K562 (cell line): ENCODE measurements at regions not wholly inside any gene's neighbourhood (a gene's known extent, or its start where the extent isn't known, plus 50 kb on each side); places are given as distances from the start of the nearest gene placed in this dataset.

Experiments used
- ATAC-seq: fragments of 200-7000 bp; cut with Tn5 transposase; 3 replicates; pipeline ENCODE4 v1.9.1; 2020; ENCODE audit warnings: moderate library complexity
- BruUV-seq: library from RNA; stranded (reverse); fragments of 400-500 nt; replicated peaks from 2 replicates; lab custom pipeline; 2021; lab: Mats Ljungman, UMichigan
- CTCF ChIA-PET: fragments of 300-600 bp; formaldehyde crosslinking; extraction: SDS; loops from one replicate; lab custom pipeline; 2021; ENCODE audit warnings: low intra/inter-chr PET ratio; lab: Yijun Ruan, JAX
- POLR2A ChIA-PET: fragments of 300-600, 350-650 bp; sonication (Branson Sonifier 250); formaldehyde crosslinking; extraction: SDS; loops from one replicate; lab custom pipeline; 2021; ENCODE audit warnings: antibody characterized with exemption, inconsistent platforms; lab: Yijun Ruan, JAX
- DNase-seq, 4 experiments: peaks; one replicate each; pipeline versions ENCODE4 v3.0.0 to v3.0.0-alpha.2; 2011 to 2018; ENCODE audit warnings: low spot score in 3 of 4, mixed read lengths in 3 of 4; ENCODE audit errors: extremely low read depth in 1 of 4
- FAIRE-seq: peaks from 2 replicates; lab custom pipeline; 2011; peaks lifted over from hg19 to GRCh38; lab: Jason Lieb, UNC
- H2AFZ ChIP-seq: 2 replicates; pipeline ENCODE4 v1.6.0; 2011; ENCODE audit warnings: low read depth, low read length, control low read depth, inconsistent platforms
- H3K27ac ChIP-seq: fragments of 200-600 bp; 3 replicates; pipeline ENCODE4 v1.8.0; 2011; ENCODE audit warnings: low read depth, mild to moderate bottlenecking, control low read depth, inconsistent platforms, low read length, moderate library complexity, mixed read lengths; ENCODE audit errors: extremely low read depth
- H3K27me3 ChIP-seq, 2 experiments: fragments of 300-600 bp in 1 of 2; 2 replicates in 1 of 2; 3 replicates in 1 of 2; pipeline versions ENCODE4 v1.6.0 to v1.8.0; 2011; ENCODE audit warnings: inconsistent platforms in 2 of 2, low read length in 2 of 2, mild to moderate bottlenecking in 1 of 2, mixed read lengths in 1 of 2, moderate library complexity in 1 of 2; ENCODE audit not compliant: control insufficient read depth in 2 of 2, insufficient read depth in 2 of 2
- H3K36me3 ChIP-seq: fragments of 300-600 bp; 3 replicates; pipeline ENCODE4 v1.8.0; 2011; ENCODE audit warnings: mild to moderate bottlenecking, low read length, inconsistent platforms; ENCODE audit not compliant: control insufficient read depth, insufficient read depth
- H3K4me1 ChIP-seq, 2 experiments: fragments of 200-600 bp in 1 of 2; replicated peaks in 1 of 2; 2 replicates in 1 of 2; 3 replicates in 1 of 2; pipeline versions ENCODE4 v1.5.1 to v1.8.0; 2011; ENCODE audit warnings: inconsistent platforms in 2 of 2, low read length in 2 of 2, mild to moderate bottlenecking in 1 of 2, mixed read lengths in 1 of 2, moderate library complexity in 1 of 2; ENCODE audit not compliant: control insufficient read depth in 2 of 2, insufficient read depth in 2 of 2
- H3K4me2 ChIP-seq: 2 replicates; pipeline ENCODE4 v1.6.1; 2011; ENCODE audit warnings: low read length, control low read depth, inconsistent platforms, mixed read lengths; ENCODE audit not compliant: insufficient read depth
- H3K4me3 ChIP-seq: fragments of 200-600 bp; sonication (generic), shearing (Covaris generic); 2 replicates; pipeline ENCODE4 v1.5.1; 2016; ENCODE audit warnings: control low read depth, inconsistent platforms
- H3K79me2 ChIP-seq: fragments of 200-600 bp; 3 replicates; pipeline ENCODE4 v1.8.0; 2011; ENCODE audit warnings: low read length, inconsistent platforms; ENCODE audit not compliant: control insufficient read depth, insufficient read depth
- H3K9ac ChIP-seq, 2 experiments: 2 replicates each; pipeline versions ENCODE4 v1.6.0 to v1.6.1; 2011; ENCODE audit warnings: low read depth in 2 of 2, low read length in 2 of 2, control low read depth in 1 of 2, inconsistent platforms in 1 of 2, mild to moderate bottlenecking in 1 of 2, mixed read lengths in 1 of 2; ENCODE audit not compliant: insufficient read depth in 1 of 2
- H3K9me1 ChIP-seq: one replicate; pipeline ENCODE4 v1.6.0; 2011; ENCODE audit warnings: inconsistent platforms, mild to moderate bottlenecking, low read length, moderate library complexity; ENCODE audit not compliant: control insufficient read depth, insufficient read depth
- H3K9me3 ChIP-seq: replicated peaks from 2 replicates; pipeline ENCODE4 v1.5.1; 2011; ENCODE audit warnings: low read depth, low read length, inconsistent platforms; ENCODE audit not compliant: control insufficient read depth, insufficient read depth
- H4K20me1 ChIP-seq: replicated peaks from 2 replicates; pipeline ENCODE4 v1.6.1; 2011; ENCODE audit warnings: low read length, inconsistent platforms, mixed read lengths; ENCODE audit not compliant: control insufficient read depth, insufficient read depth
- ARHGAP35 ChIP-seq: fragments of 450-650 bp; IDR thresholded peaks from 2 replicates; pipeline ENCODE4 v1.6.1; 2018; ENCODE audit not compliant: partially characterized antibody
- ATF1 ChIP-seq, 2 experiments: fragments of 450-650 bp in 1 of 2; IDR thresholded peaks; 2 replicates each; pipeline ENCODE4 v1.6.1; 2016; ENCODE audit warnings: missing compliant biosample characterization in 1 of 2, missing genetic modification characterization in 1 of 2
- DPF2 ChIP-seq: fragments of 450-650 bp; IDR thresholded peaks from 2 replicates; pipeline ENCODE4 v1.6.1; 2016
- EHMT2 ChIP-seq: fragments of 450-650 bp; IDR thresholded peaks from 2 replicates; pipeline ENCODE4 v1.6.1; 2018; ENCODE audit warnings: antibody characterized with exemption
- ELF2 ChIP-seq: fragments of 250-450 bp; sonication (Bioruptor Pico); IDR thresholded peaks from 2 replicates; pipeline ENCODE4 v1.5.0; 2021; ENCODE audit warnings: mild to moderate bottlenecking
- PCBP1 ChIP-seq: fragments of 200-400 bp; formaldehyde crosslinking; IDR thresholded peaks from 2 replicates; pipeline ENCODE4 v1.6.1; 2018; ENCODE audit warnings: mild to moderate bottlenecking, low read depth, low read length; ENCODE audit not compliant: poor library complexity, severe bottlenecking
- PTTG1 ChIP-seq: fragments of 450-650 bp; IDR thresholded peaks from 2 replicates; pipeline ENCODE4 v1.6.1; 2016; ENCODE audit warnings: low read depth, mild to moderate bottlenecking, missing genetic modification characterization, missing compliant biosample characterization
- PYGO2 ChIP-seq: fragments of 450-650 bp; IDR thresholded peaks from 2 replicates; pipeline ENCODE4 v1.6.1; 2016; ENCODE audit warnings: mild to moderate bottlenecking, missing genetic modification characterization, moderate library complexity, missing compliant biosample characterization
- SIN3B ChIP-seq: fragments of 450-650 bp; IDR thresholded peaks from 2 replicates; pipeline ENCODE4 v1.6.1; 2017; ENCODE audit warnings: low read depth, mild to moderate bottlenecking, moderate library complexity
- STAT5A ChIP-seq: IDR thresholded peaks from 2 replicates; pipeline ENCODE4 v1.6.1; 2012; ENCODE audit warnings: low read length, inconsistent platforms, borderline replicate concordance
- WGBS: fragments of 100-300 bp; shearing (Covaris generic); methylation state at CpG from one replicate; pipeline ENCODE4 v1.1.6; 2016; ENCODE audit warnings: low coverage, mixed read lengths; ENCODE audit not compliant: insufficient coverage; ENCODE audit errors: missing lambda C conversion rate; 5-methylcytosine and 5-hydroxymethylcytosine counted together
- in situ Hi-C: fragments of 300-500 bp; cut with MboI; formaldehyde crosslinking; loops from 4 replicates; pipeline ENCODE4 v1.15.0; 2018; ENCODE audit warnings: inconsistent platforms, mixed read lengths
- intact Hi-C: fragments of 100-400 bp; cut with micrococcal nuclease; formaldehyde crosslinking; loops from 2 replicates; pipeline ENCODE4 v1.14.2; 2022
- TF ChIP-seq, protein P1 (sequence below): sonication (generic); formaldehyde crosslinking; IDR thresholded peaks from 2 replicates; pipeline ENCODE4 v1.8.0; 2022; ENCODE audit warnings: mild to moderate bottlenecking, missing genetic modification reagents
- TF ChIP-seq, protein P2 (sequence below): sonication (generic); formaldehyde crosslinking; IDR thresholded peaks from 2 replicates; pipeline ENCODE4 v1.4.0; 2020; ENCODE audit warnings: mild to moderate bottlenecking, missing genetic modification reagents
- TF ChIP-seq, protein P3 (sequence below): fragments of 250-450 bp; sonication (Bioruptor Pico); IDR thresholded peaks from 2 replicates; pipeline ENCODE4 v1.8.0; 2022; ENCODE audit warnings: inconsistent platforms, mild to moderate bottlenecking, moderate library complexity, borderline replicate concordance
- TF ChIP-seq, protein P4 (sequence below), 2 experiments: fragments of 450-650 bp; conservative IDR thresholded peaks; 2 replicates each; pipeline ENCODE4 v1.6.1; 2017; ENCODE audit warnings: mild to moderate bottlenecking in 2 of 2, moderate library complexity in 2 of 2

DNA sequence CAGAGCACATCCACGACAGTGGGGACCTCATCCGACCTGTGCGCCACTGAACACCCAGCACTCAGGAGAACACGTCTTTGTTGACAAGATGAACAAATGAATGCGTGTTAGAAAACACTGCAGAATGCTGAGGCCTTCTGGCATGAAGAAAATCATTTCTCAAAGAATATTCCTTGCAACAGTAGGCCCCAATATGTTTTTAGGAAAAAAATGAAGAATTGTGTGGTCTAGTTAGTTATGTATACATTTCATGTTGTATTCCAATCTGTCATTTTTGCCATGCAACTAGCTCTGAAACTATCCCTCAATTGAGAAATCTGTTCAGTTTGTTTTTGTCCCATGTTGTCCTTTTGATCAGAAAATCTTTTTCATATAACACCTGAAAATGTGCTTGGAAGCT lies 77.4 kb upstream of the MAD2L1 start:
- TF ChIP-seq ARHGAP35 (no peak), PCBP1 (no peak), PTTG1 (tag) (no peak), ELF2 (no peak), EHMT2 (no peak), PYGO2 (tag) (no peak), SIN3B (no peak), STAT5A (no peak), ATF1 (CRISPR knock-in tag; IDR thresholded peaks at IDR 0.05) (no peak), ATF1 (tag; IDR thresholded peaks at IDR 0.05) (no peak), DPF2 (no peak)
- TF ChIP-seq, protein P1, sequence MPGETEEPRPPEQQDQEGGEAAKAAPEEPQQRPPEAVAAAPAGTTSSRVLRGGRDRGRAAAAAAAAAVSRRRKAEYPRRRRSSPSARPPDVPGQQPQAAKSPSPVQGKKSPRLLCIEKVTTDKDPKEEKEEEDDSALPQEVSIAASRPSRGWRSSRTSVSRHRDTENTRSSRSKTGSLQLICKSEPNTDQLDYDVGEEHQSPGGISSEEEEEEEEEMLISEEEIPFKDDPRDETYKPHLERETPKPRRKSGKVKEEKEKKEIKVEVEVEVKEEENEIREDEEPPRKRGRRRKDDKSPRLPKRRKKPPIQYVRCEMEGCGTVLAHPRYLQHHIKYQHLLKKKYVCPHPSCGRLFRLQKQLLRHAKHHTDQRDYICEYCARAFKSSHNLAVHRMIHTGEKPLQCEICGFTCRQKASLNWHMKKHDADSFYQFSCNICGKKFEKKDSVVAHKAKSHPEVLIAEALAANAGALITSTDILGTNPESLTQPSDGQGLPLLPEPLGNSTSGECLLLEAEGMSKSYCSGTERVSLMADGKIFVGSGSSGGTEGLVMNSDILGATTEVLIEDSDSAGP: no peak
- TF ChIP-seq, protein P2, sequence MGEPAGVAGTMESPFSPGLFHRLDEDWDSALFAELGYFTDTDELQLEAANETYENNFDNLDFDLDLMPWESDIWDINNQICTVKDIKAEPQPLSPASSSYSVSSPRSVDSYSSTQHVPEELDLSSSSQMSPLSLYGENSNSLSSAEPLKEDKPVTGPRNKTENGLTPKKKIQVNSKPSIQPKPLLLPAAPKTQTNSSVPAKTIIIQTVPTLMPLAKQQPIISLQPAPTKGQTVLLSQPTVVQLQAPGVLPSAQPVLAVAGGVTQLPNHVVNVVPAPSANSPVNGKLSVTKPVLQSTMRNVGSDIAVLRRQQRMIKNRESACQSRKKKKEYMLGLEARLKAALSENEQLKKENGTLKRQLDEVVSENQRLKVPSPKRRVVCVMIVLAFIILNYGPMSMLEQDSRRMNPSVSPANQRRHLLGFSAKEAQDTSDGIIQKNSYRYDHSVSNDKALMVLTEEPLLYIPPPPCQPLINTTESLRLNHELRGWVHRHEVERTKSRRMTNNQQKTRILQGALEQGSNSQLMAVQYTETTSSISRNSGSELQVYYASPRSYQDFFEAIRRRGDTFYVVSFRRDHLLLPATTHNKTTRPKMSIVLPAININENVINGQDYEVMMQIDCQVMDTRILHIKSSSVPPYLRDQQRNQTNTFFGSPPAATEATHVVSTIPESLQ (CRISPR knock-in tag): no peak
- TF ChIP-seq, protein P3, sequence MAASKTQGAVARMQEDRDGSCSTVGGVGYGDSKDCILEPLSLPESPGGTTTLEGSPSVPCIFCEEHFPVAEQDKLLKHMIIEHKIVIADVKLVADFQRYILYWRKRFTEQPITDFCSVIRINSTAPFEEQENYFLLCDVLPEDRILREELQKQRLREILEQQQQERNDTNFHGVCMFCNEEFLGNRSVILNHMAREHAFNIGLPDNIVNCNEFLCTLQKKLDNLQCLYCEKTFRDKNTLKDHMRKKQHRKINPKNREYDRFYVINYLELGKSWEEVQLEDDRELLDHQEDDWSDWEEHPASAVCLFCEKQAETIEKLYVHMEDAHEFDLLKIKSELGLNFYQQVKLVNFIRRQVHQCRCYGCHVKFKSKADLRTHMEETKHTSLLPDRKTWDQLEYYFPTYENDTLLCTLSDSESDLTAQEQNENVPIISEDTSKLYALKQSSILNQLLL (CRISPR knock-in tag): no peak
- TF ChIP-seq, protein P4, sequence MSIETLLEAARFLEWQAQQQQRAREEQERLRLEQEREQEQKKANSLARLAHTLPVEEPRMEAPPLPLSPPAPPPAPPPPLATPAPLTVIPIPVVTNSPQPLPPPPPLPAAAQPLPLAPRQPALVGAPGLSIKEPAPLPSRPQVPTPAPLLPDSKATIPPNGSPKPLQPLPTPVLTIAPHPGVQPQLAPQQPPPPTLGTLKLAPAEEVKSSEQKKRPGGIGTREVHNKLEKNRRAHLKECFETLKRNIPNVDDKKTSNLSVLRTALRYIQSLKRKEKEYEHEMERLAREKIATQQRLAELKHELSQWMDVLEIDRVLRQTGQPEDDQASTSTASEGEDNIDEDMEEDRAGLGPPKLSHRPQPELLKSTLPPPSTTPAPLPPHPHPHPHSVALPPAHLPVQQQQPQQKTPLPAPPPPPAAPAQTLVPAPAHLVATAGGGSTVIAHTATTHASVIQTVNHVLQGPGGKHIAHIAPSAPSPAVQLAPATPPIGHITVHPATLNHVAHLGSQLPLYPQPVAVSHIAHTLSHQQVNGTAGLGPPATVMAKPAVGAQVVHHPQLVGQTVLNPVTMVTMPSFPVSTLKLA (conservative IDR thresholded peaks at IDR 0.05): no peak
- no peaks in the 10 kb centered on the region for H3K9me3 ChIP-seq
- ChIA-PET CTCF (no interaction called here), POLR2A (no interaction called here)
- intact Hi-C loops (no loop called here), in situ Hi-C loops (no loop called here)
- H3K4me3 ChIP-seq: no peak overlapping the region
- no peak overlapping the region for H2AFZ ChIP-seq
- no peak for DNase-seq
- H3K9ac ChIP-seq: no peak overlapping the region
- H3K27ac ChIP-seq: no peak overlapping the region
- no peak for FAIRE-seq
- no peaks in the 10 kb centered on the region for H3K36me3 ChIP-seq
- H3K4me2 ChIP-seq: no peak overlapping the region
- no peaks in the 10 kb centered on the region for H3K4me1 ChIP-seq
- no peaks in the 10 kb centered on the region for H4K20me1 ChIP-seq
- H3K9me1 ChIP-seq: no peaks in the 10 kb centered on the region
- WGBS: 1% methylated on average over 5 of the region's 5 CpGs
- H3K79me2 ChIP-seq: no peaks in the 10 kb centered on the region
- ATAC-seq: no peak
- no TSS peak for BruUV-seq
- H3K27me3 ChIP-seq: no peaks in the 10 kb centered on the region
